ENCODE measurements at regions not wholly inside any gene's neighbourhood (a gene's known extent, or its start where the extent isn't known, plus 50 kb on each side); places are given as distances from the start of the nearest gene placed in this dataset.

- TF ChIP-seq CTCF (conservative IDR thresholded peaks at IDR 0.05) (no peak), ZFX (IDR thresholded peaks at IDR 0.05) (no peak)
These were observed 95.0 kb upstream of the EFNA5 start for GRCh38 chr5:107765805-107766063.
